ENCODE measurements at regions not wholly inside any gene's neighbourhood (a gene's known extent, or its start where the extent isn't known, plus 50 kb on each side); places are given as distances from the start of the nearest gene placed in this dataset.

DNA sequence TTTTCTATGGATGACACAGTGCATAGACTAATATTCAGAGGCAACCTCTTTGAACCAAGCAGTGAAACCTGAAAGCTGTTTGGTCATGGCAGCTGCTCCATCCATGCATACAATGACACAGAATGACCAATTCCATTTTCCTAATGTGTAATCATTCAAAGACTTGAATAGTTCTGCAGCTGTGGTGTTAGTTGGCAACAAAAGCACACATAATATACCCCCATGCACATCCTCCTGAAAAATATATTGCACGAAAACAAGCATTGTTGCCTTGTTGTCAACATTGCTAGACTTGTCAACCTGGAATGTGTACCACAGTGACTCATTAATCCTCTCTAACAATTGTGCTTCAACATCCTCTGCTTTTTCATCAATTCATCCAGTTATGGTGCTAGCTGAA is 71.0 kb upstream of the SEMA6A start:
- Mint-ChIP-seq H3K4me1 (peaks cover 6% of the 10 kb centered on the region), H3K36me3 (ENCODE audit: low read depth) (no peaks in the 10 kb centered on the region), H3K9me3 (no peaks in the 10 kb centered on the region), H3K4me3 (no peak overlapping the region), H3K27me3 (ENCODE audit: insufficient read depth, low read depth, poor library complexity) (peaks cover 2% of the 10 kb centered on the region), H3K27ac (no peak overlapping the region)
- Histone ChIP-seq H3K4me2 (no peak overlapping the region), H4K20me1 (replicated peaks; ENCODE audit: insufficient read depth) (no peaks in the 10 kb centered on the region), H3K27ac (ENCODE audit: low read depth) (no peak overlapping the region), H3K36me3 (ENCODE audit: insufficient read depth) (no peaks in the 10 kb centered on the region), H3K9me2 (ENCODE audit: insufficient read depth) (peaks cover 32% of the 10 kb centered on the region), H3F3A (replicated peaks; ENCODE audit: low read depth) (no peaks in the 10 kb centered on the region), H3K79me2 (replicated peaks; ENCODE audit: insufficient read depth) (no peaks in the 10 kb centered on the region), H3K27me3 (ENCODE audit: insufficient read depth) (no peaks in the 10 kb centered on the region), H2AFZ (no peak overlapping the region), H3K4me1 (ENCODE audit: insufficient read depth) (peaks cover 2% of the 10 kb centered on the region), H3K4me3 (no peak overlapping the region)
- TF ChIP-seq EZH2 (IDR thresholded peaks at IDR 0.05; ENCODE audit: low read depth, unreplicated experiment) (no peak), ETS1 (IDR thresholded peaks at IDR 0.05) (no peak), ZNF462 (CRISPR knock-in tag; IDR thresholded peaks at IDR 0.05) (no peak), NANOG (IDR thresholded peaks at IDR 0.05; ENCODE audit: borderline replicate concordance) (no peak), EZH2phosphoT487 (IDR thresholded peaks at IDR 0.05; ENCODE audit: unreplicated experiment) (no peak), POLR2AphosphoS5 (IDR thresholded peaks at IDR 0.05; ENCODE audit: low read depth) (no peak), CTCF (conservative IDR thresholded peaks at IDR 0.05; ENCODE audit: low read depth in 2 of 2) (no peak), ZNF331 (CRISPR knock-in tag; IDR thresholded peaks at IDR 0.05; ENCODE audit: low read depth) (no peak), JUNB (IDR thresholded peaks at IDR 0.05; ENCODE audit: unreplicated experiment) (no peak), CREB1 (CRISPR knock-in tag; IDR thresholded peaks at IDR 0.05; ENCODE audit: low read depth) (no peak), STAT1 (IDR thresholded peaks at IDR 0.05; ENCODE audit: unreplicated experiment) (no peak), ZNF114 (CRISPR knock-in tag; IDR thresholded peaks at IDR 0.05) (no peak)
- TF ChIP-seq, protein P1, sequence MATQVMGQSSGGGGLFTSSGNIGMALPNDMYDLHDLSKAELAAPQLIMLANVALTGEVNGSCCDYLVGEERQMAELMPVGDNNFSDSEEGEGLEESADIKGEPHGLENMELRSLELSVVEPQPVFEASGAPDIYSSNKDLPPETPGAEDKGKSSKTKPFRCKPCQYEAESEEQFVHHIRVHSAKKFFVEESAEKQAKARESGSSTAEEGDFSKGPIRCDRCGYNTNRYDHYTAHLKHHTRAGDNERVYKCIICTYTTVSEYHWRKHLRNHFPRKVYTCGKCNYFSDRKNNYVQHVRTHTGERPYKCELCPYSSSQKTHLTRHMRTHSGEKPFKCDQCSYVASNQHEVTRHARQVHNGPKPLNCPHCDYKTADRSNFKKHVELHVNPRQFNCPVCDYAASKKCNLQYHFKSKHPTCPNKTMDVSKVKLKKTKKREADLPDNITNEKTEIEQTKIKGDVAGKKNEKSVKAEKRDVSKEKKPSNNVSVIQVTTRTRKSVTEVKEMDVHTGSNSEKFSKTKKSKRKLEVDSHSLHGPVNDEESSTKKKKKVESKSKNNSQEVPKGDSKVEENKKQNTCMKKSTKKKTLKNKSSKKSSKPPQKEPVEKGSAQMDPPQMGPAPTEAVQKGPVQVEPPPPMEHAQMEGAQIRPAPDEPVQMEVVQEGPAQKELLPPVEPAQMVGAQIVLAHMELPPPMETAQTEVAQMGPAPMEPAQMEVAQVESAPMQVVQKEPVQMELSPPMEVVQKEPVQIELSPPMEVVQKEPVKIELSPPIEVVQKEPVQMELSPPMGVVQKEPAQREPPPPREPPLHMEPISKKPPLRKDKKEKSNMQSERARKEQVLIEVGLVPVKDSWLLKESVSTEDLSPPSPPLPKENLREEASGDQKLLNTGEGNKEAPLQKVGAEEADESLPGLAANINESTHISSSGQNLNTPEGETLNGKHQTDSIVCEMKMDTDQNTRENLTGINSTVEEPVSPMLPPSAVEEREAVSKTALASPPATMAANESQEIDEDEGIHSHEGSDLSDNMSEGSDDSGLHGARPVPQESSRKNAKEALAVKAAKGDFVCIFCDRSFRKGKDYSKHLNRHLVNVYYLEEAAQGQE (IDR thresholded peaks at IDR 0.05; ENCODE audit: unreplicated experiment): no peak
- DNase-seq (ENCODE audit: low spot score): no peak
- no peak for ATAC-seq

All from GM23338 (cell line).